K562 (cell line): ENCODE measurements at regions not wholly inside any gene's neighbourhood (a gene's known extent, or its start where the extent isn't known, plus 50 kb on each side); places are given as distances from the start of the nearest gene placed in this dataset.

ENCODE experiments used
- ATAC-seq: fragments of 200-7000 bp; cut with Tn5 transposase; 3 replicates; pipeline ENCODE4 v1.9.1; 2020; ENCODE audit warnings: moderate library complexity
- BruUV-seq: library from RNA; stranded (reverse); fragments of 400-500 nt; replicated peaks from 2 replicates; lab custom pipeline; 2021; lab: Mats Ljungman, UMichigan
- CTCF ChIA-PET: fragments of 300-600 bp; formaldehyde crosslinking; extraction: SDS; loops from one replicate; lab custom pipeline; 2021; ENCODE audit warnings: low intra/inter-chr PET ratio; lab: Yijun Ruan, JAX
- POLR2A ChIA-PET: fragments of 300-600, 350-650 bp; sonication (Branson Sonifier 250); formaldehyde crosslinking; extraction: SDS; loops from one replicate; lab custom pipeline; 2021; ENCODE audit warnings: antibody characterized with exemption, inconsistent platforms; lab: Yijun Ruan, JAX
- DNase-seq, 4 experiments: peaks; one replicate each; pipeline versions ENCODE4 v3.0.0 to v3.0.0-alpha.2; 2011 to 2018; ENCODE audit warnings: low spot score in 3 of 4, mixed read lengths in 3 of 4; ENCODE audit errors: extremely low read depth in 1 of 4
- FAIRE-seq: peaks from 2 replicates; lab custom pipeline; 2011; peaks lifted over from hg19 to GRCh38; lab: Jason Lieb, UNC
- H2AFZ ChIP-seq: 2 replicates; pipeline ENCODE4 v1.6.0; 2011; ENCODE audit warnings: low read depth, low read length, control low read depth, inconsistent platforms
- H3K27ac ChIP-seq: fragments of 200-600 bp; 3 replicates; pipeline ENCODE4 v1.8.0; 2011; ENCODE audit warnings: low read depth, mild to moderate bottlenecking, control low read depth, inconsistent platforms, low read length, moderate library complexity, mixed read lengths; ENCODE audit errors: extremely low read depth
- H3K27me3 ChIP-seq, 2 experiments: fragments of 300-600 bp in 1 of 2; 2 replicates in 1 of 2; 3 replicates in 1 of 2; pipeline versions ENCODE4 v1.6.0 to v1.8.0; 2011; ENCODE audit warnings: inconsistent platforms in 2 of 2, low read length in 2 of 2, mild to moderate bottlenecking in 1 of 2, mixed read lengths in 1 of 2, moderate library complexity in 1 of 2; ENCODE audit not compliant: control insufficient read depth in 2 of 2, insufficient read depth in 2 of 2
- H3K36me3 ChIP-seq: fragments of 300-600 bp; 3 replicates; pipeline ENCODE4 v1.8.0; 2011; ENCODE audit warnings: mild to moderate bottlenecking, low read length, inconsistent platforms; ENCODE audit not compliant: control insufficient read depth, insufficient read depth
- H3K4me1 ChIP-seq, 2 experiments: fragments of 200-600 bp in 1 of 2; replicated peaks in 1 of 2; 2 replicates in 1 of 2; 3 replicates in 1 of 2; pipeline versions ENCODE4 v1.5.1 to v1.8.0; 2011; ENCODE audit warnings: inconsistent platforms in 2 of 2, low read length in 2 of 2, mild to moderate bottlenecking in 1 of 2, mixed read lengths in 1 of 2, moderate library complexity in 1 of 2; ENCODE audit not compliant: control insufficient read depth in 2 of 2, insufficient read depth in 2 of 2
- H3K4me2 ChIP-seq: 2 replicates; pipeline ENCODE4 v1.6.1; 2011; ENCODE audit warnings: low read length, control low read depth, inconsistent platforms, mixed read lengths; ENCODE audit not compliant: insufficient read depth
- H3K4me3 ChIP-seq: fragments of 200-600 bp; sonication (generic), shearing (Covaris generic); 2 replicates; pipeline ENCODE4 v1.5.1; 2016; ENCODE audit warnings: control low read depth, inconsistent platforms
- H3K79me2 ChIP-seq: fragments of 200-600 bp; 3 replicates; pipeline ENCODE4 v1.8.0; 2011; ENCODE audit warnings: low read length, inconsistent platforms; ENCODE audit not compliant: control insufficient read depth, insufficient read depth
- H3K9ac ChIP-seq, 2 experiments: 2 replicates each; pipeline versions ENCODE4 v1.6.0 to v1.6.1; 2011; ENCODE audit warnings: low read depth in 2 of 2, low read length in 2 of 2, control low read depth in 1 of 2, inconsistent platforms in 1 of 2, mild to moderate bottlenecking in 1 of 2, mixed read lengths in 1 of 2; ENCODE audit not compliant: insufficient read depth in 1 of 2
- H3K9me1 ChIP-seq: one replicate; pipeline ENCODE4 v1.6.0; 2011; ENCODE audit warnings: inconsistent platforms, mild to moderate bottlenecking, low read length, moderate library complexity; ENCODE audit not compliant: control insufficient read depth, insufficient read depth
- H3K9me3 ChIP-seq: replicated peaks from 2 replicates; pipeline ENCODE4 v1.5.1; 2011; ENCODE audit warnings: low read depth, low read length, inconsistent platforms; ENCODE audit not compliant: control insufficient read depth, insufficient read depth
- H4K20me1 ChIP-seq: replicated peaks from 2 replicates; pipeline ENCODE4 v1.6.1; 2011; ENCODE audit warnings: low read length, inconsistent platforms, mixed read lengths; ENCODE audit not compliant: control insufficient read depth, insufficient read depth
- AFF1 ChIP-seq, 2 experiments: fragments of 450-650 bp; IDR thresholded peaks; 2 replicates each; pipeline ENCODE4 v1.6.1; 2018; ENCODE audit warnings: mild to moderate bottlenecking in 2 of 2, low read depth in 1 of 2; ENCODE audit not compliant: partially characterized antibody in 2 of 2
- CBX1 ChIP-seq: sonication (generic); IDR thresholded peaks from 2 replicates; pipeline ENCODE4 v1.6.1; 2016; ENCODE audit warnings: antibody characterized with exemption, low read depth, mild to moderate bottlenecking
- ZBTB12 ChIP-seq: fragments of 250-450 bp; sonication (Bioruptor Pico); IDR thresholded peaks from 2 replicates; pipeline ENCODE4 v1.4.0; 2020
- ZNF551 ChIP-seq: fragments of 250-450 bp; sonication (Bioruptor Pico); IDR thresholded peaks from 2 replicates; pipeline ENCODE4 v1.5.0; 2021; ENCODE audit warnings: mild to moderate bottlenecking, moderate library complexity
- WGBS: fragments of 100-300 bp; shearing (Covaris generic); methylation state at CpG from one replicate; pipeline ENCODE4 v1.1.6; 2016; ENCODE audit warnings: low coverage, mixed read lengths; ENCODE audit not compliant: insufficient coverage; ENCODE audit errors: missing lambda C conversion rate; 5-methylcytosine and 5-hydroxymethylcytosine counted together
- in situ Hi-C: fragments of 300-500 bp; cut with MboI; formaldehyde crosslinking; loops from 4 replicates; pipeline ENCODE4 v1.15.0; 2018; ENCODE audit warnings: inconsistent platforms, mixed read lengths
- intact Hi-C: fragments of 100-400 bp; cut with micrococcal nuclease; formaldehyde crosslinking; loops from 2 replicates; pipeline ENCODE4 v1.14.2; 2022
- TF ChIP-seq, protein P1 (sequence below): fragments of 150-350 bp; conservative IDR thresholded peaks from 2 replicates; pipeline ENCODE4 v1.6.1; 2014; ENCODE audit warnings: low read length
- TF ChIP-seq, protein P2 (sequence below): fragments of 450-650 bp; IDR thresholded peaks from 2 replicates; pipeline ENCODE4 v1.6.1; 2018; ENCODE audit not compliant: partially characterized antibody
- TF ChIP-seq, protein P3 (sequence below), 2 experiments: fragments of 450-650 bp; IDR thresholded peaks; 2 replicates each; pipeline ENCODE4 v1.6.1; 2016

- FAIRE-seq: no peak
- intact Hi-C loops: no loop called here
- H3K4me1 ChIP-seq: no peaks in the 10 kb centered on the region
- POLR2A ChIA-PET: no interaction called here
- no peaks in the 10 kb centered on the region for H3K9me3 ChIP-seq
- no peaks in the 10 kb centered on the region for H3K36me3 ChIP-seq
- H2AFZ ChIP-seq: no peak overlapping the region
- in situ Hi-C loops: no loop called here
- WGBS: 1% methylated on average over 7 of the region's 7 CpGs
- H3K9me1 ChIP-seq: no peaks in the 10 kb centered on the region
- H4K20me1 ChIP-seq: 0 out of 2 replicates have a peak, but pooled peaks cover 3% of the 10 kb centered on the region
- CTCF ChIA-PET: interaction anchor here (0.6 kb wide), 1 partner anchor 269 kb away, joined by 3 read pairs; no protein-coding TSS in a partner anchor
- ATAC-seq: no peak
- H3K9ac ChIP-seq: no peak overlapping the region
- H3K27ac ChIP-seq: no peak overlapping the region
- H3K4me3 ChIP-seq: no peak overlapping the region
- DNase-seq: no peak
- no peak overlapping the region for H3K4me2 ChIP-seq
- no peaks in the 10 kb centered on the region for H3K79me2 ChIP-seq
- no peaks in the 10 kb centered on the region for H3K27me3 ChIP-seq
- BruUV-seq: no TSS peak
- TF ChIP-seq ZBTB12 (CRISPR knock-in tag) (no peak), ZNF551 (no peak), CBX1 (no peak), AFF1 (IDR thresholded peaks at IDR 0.05; ENCODE audit: low read depth in 1 of 2, partially characterized antibody in 2 of 2) (no peak)
- TF ChIP-seq, protein P1, sequence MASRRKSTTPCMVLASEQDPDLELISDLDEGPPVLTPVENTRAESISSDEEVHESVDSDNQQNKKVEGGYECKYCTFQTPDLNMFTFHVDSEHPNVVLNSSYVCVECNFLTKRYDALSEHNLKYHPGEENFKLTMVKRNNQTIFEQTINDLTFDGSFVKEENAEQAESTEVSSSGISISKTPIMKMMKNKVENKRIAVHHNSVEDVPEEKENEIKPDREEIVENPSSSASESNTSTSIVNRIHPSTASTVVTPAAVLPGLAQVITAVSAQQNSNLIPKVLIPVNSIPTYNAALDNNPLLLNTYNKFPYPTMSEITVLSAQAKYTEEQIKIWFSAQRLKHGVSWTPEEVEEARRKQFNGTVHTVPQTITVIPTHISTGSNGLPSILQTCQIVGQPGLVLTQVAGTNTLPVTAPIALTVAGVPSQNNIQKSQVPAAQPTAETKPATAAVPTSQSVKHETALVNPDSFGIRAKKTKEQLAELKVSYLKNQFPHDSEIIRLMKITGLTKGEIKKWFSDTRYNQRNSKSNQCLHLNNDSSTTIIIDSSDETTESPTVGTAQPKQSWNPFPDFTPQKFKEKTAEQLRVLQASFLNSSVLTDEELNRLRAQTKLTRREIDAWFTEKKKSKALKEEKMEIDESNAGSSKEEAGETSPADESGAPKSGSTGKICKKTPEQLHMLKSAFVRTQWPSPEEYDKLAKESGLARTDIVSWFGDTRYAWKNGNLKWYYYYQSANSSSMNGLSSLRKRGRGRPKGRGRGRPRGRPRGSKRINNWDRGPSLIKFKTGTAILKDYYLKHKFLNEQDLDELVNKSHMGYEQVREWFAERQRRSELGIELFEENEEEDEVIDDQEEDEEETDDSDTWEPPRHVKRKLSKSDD: no peak
- TF ChIP-seq, protein P2, sequence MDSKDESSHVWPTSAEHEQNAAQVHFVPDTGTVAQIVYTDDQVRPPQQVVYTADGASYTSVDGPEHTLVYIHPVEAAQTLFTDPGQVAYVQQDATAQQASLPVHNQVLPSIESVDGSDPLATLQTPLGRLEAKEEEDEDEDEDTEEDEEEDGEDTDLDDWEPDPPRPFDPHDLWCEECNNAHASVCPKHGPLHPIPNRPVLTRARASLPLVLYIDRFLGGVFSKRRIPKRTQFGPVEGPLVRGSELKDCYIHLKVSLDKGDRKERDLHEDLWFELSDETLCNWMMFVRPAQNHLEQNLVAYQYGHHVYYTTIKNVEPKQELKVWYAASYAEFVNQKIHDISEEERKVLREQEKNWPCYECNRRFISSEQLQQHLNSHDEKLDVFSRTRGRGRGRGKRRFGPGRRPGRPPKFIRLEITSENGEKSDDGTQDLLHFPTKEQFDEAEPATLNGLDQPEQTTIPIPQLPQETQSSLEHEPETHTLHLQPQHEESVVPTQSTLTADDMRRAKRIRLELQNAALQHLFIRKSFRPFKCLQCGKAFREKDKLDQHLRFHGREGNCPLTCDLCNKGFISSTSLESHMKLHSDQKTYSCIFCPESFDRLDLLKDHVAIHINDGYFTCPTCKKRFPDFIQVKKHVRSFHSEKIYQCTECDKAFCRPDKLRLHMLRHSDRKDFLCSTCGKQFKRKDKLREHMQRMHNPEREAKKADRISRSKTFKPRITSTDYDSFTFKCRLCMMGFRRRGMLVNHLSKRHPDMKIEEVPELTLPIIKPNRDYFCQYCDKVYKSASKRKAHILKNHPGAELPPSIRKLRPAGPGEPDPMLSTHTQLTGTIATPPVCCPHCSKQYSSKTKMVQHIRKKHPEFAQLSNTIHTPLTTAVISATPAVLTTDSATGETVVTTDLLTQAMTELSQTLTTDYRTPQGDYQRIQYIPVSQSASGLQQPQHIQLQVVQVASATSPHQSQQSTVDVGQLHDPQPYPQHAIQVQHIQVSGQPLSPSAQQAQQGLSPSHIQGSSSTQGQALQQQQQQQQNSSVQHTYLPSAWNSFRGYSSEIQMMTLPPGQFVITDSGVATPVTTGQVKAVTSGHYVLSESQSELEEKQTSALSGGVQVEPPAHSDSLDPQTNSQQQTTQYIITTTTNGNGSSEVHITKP: no peak
- TF ChIP-seq, protein P3, sequence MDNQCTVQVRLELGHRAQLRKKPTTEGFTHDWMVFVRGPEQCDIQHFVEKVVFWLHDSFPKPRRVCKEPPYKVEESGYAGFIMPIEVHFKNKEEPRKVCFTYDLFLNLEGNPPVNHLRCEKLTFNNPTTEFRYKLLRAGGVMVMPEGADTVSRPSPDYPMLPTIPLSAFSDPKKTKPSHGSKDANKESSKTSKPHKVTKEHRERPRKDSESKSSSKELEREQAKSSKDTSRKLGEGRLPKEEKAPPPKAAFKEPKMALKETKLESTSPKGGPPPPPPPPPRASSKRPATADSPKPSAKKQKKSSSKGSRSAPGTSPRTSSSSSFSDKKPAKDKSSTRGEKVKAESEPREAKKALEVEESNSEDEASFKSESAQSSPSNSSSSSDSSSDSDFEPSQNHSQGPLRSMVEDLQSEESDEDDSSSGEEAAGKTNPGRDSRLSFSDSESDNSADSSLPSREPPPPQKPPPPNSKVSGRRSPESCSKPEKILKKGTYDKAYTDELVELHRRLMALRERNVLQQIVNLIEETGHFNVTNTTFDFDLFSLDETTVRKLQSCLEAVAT (IDR thresholded peaks at IDR 0.05): no peak
These were observed 249.3 kb downstream of the UQCRFS1 start for GRCh38 chr19:28963486-28964250.
